ENCODE measurements at regions not wholly inside any gene's neighbourhood (a gene's known extent, or its start where the extent isn't known, plus 50 kb on each side); places are given as distances from the start of the nearest gene placed in this dataset.
"Not testable (repeated sequence)": the region's sequence is repeated elsewhere in the genome, so short reads cannot be mapped to it uniquely, and the experiment has no call there.

DNA sequence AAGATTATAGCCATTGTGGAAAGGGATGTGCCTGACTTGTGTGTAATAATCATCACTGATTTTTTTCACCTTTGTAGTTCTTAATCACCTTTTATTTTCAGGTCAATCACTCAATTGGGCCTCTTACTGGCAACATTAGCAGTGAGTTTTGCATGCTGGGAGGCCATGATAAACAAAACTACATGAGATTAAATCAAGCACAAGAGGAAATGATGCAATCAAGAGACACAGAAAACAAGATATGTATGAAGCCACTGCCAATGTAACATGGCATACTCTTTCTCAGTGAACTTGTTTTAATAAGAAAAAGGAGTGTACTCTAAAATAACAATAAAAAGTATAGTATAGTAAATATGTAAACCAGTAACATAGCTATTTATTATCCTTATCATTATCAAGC, 69.9 kb upstream of the FSIP2 start:
- no peak for DNase-seq
- no peak for ATAC-seq
- intact Hi-C loops (cut with DNase I, micrococcal nuclease) = no loop called here

GRCh38 chr2:185674232-185674631, 64.4 kb upstream of the FSIP2 start:
- intact Hi-C loops (cut with DNase I, micrococcal nuclease) = no loop called here
- ATAC-seq (no peak), DNase-seq (no peak)

- intact Hi-C loops (cut with DNase I, micrococcal nuclease) = no loop called here
- no peak for DNase-seq
- ATAC-seq = no peak
Observed at GRCh38 chr2:185676316-185676715, 62.3 kb upstream of the FSIP2 start.

- ATAC-seq; DNase-seq; intact Hi-C loops (cut with DNase I, micrococcal nuclease): not testable (repeated sequence)
Observed at GRCh38 chr2:185687001-185687400, 51.6 kb upstream of the FSIP2 start.

GRCh38 chr2:185687967-185688366, 50.6 kb upstream of the FSIP2 start:
- intact Hi-C loops (cut with DNase I, micrococcal nuclease) = no loop called here
- ATAC-seq = no peak
- DNase-seq = no peak

All from left colon (tissue), 2 donors.